ENCODE measurements at regions not wholly inside any gene's neighbourhood (a gene's known extent, or its start where the extent isn't known, plus 50 kb on each side); places are given as distances from the start of the nearest gene placed in this dataset.

GRCh38 chr3:137583256-137583655 is 180.9 kb upstream of the SOX14 start:
- TF ChIP-seq, protein P1, sequence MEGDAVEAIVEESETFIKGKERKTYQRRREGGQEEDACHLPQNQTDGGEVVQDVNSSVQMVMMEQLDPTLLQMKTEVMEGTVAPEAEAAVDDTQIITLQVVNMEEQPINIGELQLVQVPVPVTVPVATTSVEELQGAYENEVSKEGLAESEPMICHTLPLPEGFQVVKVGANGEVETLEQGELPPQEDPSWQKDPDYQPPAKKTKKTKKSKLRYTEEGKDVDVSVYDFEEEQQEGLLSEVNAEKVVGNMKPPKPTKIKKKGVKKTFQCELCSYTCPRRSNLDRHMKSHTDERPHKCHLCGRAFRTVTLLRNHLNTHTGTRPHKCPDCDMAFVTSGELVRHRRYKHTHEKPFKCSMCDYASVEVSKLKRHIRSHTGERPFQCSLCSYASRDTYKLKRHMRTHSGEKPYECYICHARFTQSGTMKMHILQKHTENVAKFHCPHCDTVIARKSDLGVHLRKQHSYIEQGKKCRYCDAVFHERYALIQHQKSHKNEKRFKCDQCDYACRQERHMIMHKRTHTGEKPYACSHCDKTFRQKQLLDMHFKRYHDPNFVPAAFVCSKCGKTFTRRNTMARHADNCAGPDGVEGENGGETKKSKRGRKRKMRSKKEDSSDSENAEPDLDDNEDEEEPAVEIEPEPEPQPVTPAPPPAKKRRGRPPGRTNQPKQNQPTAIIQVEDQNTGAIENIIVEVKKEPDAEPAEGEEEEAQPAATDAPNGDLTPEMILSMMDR (IDR thresholded peaks at IDR 0.05; ENCODE audit: insufficient read depth, low read length, poor library complexity, severe bottlenecking) = no peak
- no peak for TF ChIP-seq EZH2phosphoT487 (conservative IDR thresholded peaks at IDR 0.05; ENCODE audit: low read length)

Data from SU-DHL-6 (cell line).